ENCODE measurements at regions not wholly inside any gene's neighbourhood (a gene's known extent, or its start where the extent isn't known, plus 50 kb on each side); places are given as distances from the start of the nearest gene placed in this dataset.

DNA sequence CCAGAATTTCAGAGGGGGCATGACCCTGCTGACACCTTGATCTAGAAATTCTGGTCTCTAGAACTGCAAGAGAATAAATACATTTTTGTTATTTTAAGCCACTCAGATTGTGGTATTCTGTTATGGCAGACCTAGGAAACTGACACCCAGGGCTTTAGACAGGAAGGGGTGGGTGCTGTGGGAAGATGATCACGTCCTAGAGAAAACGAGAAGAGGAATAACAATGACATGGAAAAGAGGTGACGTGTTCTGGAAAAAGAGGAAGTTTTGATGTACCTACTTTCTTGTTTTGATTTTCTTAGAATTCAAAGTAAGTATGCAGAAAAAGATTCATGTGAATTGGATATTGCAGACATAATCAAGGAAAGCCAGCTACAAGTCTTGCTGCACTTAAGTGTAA lies 232.9 kb upstream of the RUNX1 start:
- TF ChIP-seq POLR2A (IDR thresholded peaks at IDR 0.05; ENCODE audit: low read length) (no peak), SMC3 (IDR thresholded peaks at IDR 0.05) (no peak), EP300 (IDR thresholded peaks at IDR 0.05) (no peak), HOXB5 (CRISPR knock-in tag; IDR thresholded peaks at IDR 0.05) (no peak)
- TF ChIP-seq, protein P1, sequence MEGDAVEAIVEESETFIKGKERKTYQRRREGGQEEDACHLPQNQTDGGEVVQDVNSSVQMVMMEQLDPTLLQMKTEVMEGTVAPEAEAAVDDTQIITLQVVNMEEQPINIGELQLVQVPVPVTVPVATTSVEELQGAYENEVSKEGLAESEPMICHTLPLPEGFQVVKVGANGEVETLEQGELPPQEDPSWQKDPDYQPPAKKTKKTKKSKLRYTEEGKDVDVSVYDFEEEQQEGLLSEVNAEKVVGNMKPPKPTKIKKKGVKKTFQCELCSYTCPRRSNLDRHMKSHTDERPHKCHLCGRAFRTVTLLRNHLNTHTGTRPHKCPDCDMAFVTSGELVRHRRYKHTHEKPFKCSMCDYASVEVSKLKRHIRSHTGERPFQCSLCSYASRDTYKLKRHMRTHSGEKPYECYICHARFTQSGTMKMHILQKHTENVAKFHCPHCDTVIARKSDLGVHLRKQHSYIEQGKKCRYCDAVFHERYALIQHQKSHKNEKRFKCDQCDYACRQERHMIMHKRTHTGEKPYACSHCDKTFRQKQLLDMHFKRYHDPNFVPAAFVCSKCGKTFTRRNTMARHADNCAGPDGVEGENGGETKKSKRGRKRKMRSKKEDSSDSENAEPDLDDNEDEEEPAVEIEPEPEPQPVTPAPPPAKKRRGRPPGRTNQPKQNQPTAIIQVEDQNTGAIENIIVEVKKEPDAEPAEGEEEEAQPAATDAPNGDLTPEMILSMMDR (IDR thresholded peaks at IDR 0.05): no peak
- TF ChIP-seq, protein P2, sequence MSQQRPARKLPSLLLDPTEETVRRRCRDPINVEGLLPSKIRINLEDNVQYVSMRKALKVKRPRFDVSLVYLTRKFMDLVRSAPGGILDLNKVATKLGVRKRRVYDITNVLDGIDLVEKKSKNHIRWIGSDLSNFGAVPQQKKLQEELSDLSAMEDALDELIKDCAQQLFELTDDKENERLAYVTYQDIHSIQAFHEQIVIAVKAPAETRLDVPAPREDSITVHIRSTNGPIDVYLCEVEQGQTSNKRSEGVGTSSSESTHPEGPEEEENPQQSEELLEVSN (IDR thresholded peaks at IDR 0.05; ENCODE audit: borderline replicate concordance, low read depth): no peak
- TF ChIP-seq, protein P3, sequence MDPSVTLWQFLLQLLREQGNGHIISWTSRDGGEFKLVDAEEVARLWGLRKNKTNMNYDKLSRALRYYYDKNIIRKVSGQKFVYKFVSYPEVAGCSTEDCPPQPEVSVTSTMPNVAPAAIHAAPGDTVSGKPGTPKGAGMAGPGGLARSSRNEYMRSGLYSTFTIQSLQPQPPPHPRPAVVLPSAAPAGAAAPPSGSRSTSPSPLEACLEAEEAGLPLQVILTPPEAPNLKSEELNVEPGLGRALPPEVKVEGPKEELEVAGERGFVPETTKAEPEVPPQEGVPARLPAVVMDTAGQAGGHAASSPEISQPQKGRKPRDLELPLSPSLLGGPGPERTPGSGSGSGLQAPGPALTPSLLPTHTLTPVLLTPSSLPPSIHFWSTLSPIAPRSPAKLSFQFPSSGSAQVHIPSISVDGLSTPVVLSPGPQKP (IDR thresholded peaks at IDR 0.05; ENCODE audit: low read depth, low read length): no peak
- TF ChIP-seq, protein P4, sequence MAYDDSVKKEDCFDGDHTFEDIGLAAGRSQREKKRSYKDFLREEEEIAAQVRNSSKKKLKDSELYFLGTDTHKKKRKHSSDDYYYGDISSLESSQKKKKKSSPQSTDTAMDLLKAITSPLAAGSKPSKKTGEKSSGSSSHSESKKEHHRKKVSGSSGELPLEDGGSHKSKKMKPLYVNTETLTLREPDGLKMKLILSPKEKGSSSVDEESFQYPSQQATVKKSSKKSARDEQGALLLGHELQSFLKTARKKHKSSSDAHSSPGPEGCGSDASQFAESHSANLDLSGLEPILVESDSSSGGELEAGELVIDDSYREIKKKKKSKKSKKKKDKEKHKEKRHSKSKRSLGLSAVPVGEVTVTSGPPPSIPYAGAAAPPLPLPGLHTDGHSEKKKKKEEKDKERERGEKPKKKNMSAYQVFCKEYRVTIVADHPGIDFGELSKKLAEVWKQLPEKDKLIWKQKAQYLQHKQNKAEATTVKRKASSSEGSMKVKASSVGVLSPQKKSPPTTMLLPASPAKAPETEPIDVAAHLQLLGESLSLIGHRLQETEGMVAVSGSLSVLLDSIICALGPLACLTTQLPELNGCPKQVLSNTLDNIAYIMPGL (CRISPR knock-in tag; IDR thresholded peaks at IDR 0.05; ENCODE audit: borderline replicate concordance): no peak

Measured in A549 (cell line).